Keratinocyte (primary cell): ENCODE measurements at regions not wholly inside any gene's neighbourhood (a gene's known extent, or its start where the extent isn't known, plus 50 kb on each side); places are given as distances from the start of the nearest gene placed in this dataset.

Experiments
- DNase-seq: peaks from one replicate; pipeline ENCODE4 v3.0.0-alpha.2; 2011; ENCODE audit warnings: low read depth, missing footprints, low spot score
- FAIRE-seq: peaks from 2 replicates; lab custom pipeline; 2011; peaks lifted over from hg19 to GRCh38; lab: Jason Lieb, UNC
- H2AFZ ChIP-seq: 2 replicates; pipeline ENCODE4 v1.6.0; 2012; ENCODE audit warnings: low read length, control low read depth, inconsistent platforms; ENCODE audit not compliant: control insufficient read depth
- H3K27ac ChIP-seq: 2 replicates; pipeline ENCODE4 v1.5.1; 2011; ENCODE audit warnings: low read length; ENCODE audit not compliant: control insufficient read depth, insufficient read depth
- H3K27me3 ChIP-seq: 3 replicates; pipeline ENCODE4 v1.6.0; 2011; ENCODE audit warnings: low read length; ENCODE audit not compliant: control insufficient read depth, insufficient read depth; ENCODE audit errors: extremely low read depth
- H3K36me3 ChIP-seq, 2 experiments: 2 replicates in 1 of 2; 3 replicates in 1 of 2; pipeline ENCODE4 v1.5.1; 2011; ENCODE audit warnings: low read length in 2 of 2, mild to moderate bottlenecking in 1 of 2; ENCODE audit not compliant: control insufficient read depth in 2 of 2, insufficient read depth in 2 of 2; ENCODE audit errors: extremely low read depth in 1 of 2
- H3K4me1 ChIP-seq: 3 replicates; pipeline ENCODE4 v1.5.1; 2011; ENCODE audit warnings: low read length; ENCODE audit not compliant: control insufficient read depth, insufficient read depth; ENCODE audit errors: extremely low read depth
- H3K4me2 ChIP-seq: 3 replicates; pipeline ENCODE4 v1.6.0; 2011; ENCODE audit warnings: low read depth, low read length; ENCODE audit not compliant: control insufficient read depth, insufficient read depth; ENCODE audit errors: extremely low read depth
- H3K4me3 ChIP-seq, 3 experiments: fragments of 200-600 bp in 1 of 3; sonication (generic) in 1 of 3; 2 replicates in 2 of 3; 3 replicates in 1 of 3; pipeline ENCODE4 v1.5.1; 2011 to 2016; ENCODE audit warnings: low read length in 3 of 3, mild to moderate bottlenecking in 3 of 3, control low read depth in 2 of 3, inconsistent platforms in 1 of 3, low read depth in 1 of 3, mixed read lengths in 1 of 3, mixed run types in 1 of 3, moderate library complexity in 1 of 3; ENCODE audit not compliant: control insufficient read depth in 2 of 3, insufficient read depth in 2 of 3; ENCODE audit errors: extremely low read depth in 1 of 3
- H3K79me2 ChIP-seq: 2 replicates; pipeline ENCODE4 v1.6.0; 2012; ENCODE audit warnings: low read length; ENCODE audit not compliant: control insufficient read depth, insufficient read depth
- H3K9ac ChIP-seq: 3 replicates; pipeline ENCODE4 v1.6.0; 2011; ENCODE audit warnings: low read length; ENCODE audit not compliant: control insufficient read depth, insufficient read depth; ENCODE audit errors: extremely low read depth
- H3K9me1 ChIP-seq: 3 replicates; pipeline ENCODE4 v1.6.0; 2011; ENCODE audit warnings: low read length; ENCODE audit not compliant: control insufficient read depth, insufficient read depth; ENCODE audit errors: extremely low read depth
- H3K9me3 ChIP-seq: 2 replicates; pipeline ENCODE4 v1.5.1; 2012; ENCODE audit warnings: low read depth, low read length; ENCODE audit not compliant: control insufficient read depth
- H4K20me1 ChIP-seq: 3 replicates; pipeline ENCODE4 v1.6.0; 2011; ENCODE audit warnings: low read length; ENCODE audit not compliant: control insufficient read depth, insufficient read depth; ENCODE audit errors: extremely low read depth
- CTCF ChIP-seq, 3 experiments: IDR thresholded peaks in 1 of 3; conservative IDR thresholded peaks in 1 of 3; optimal IDR thresholded peaks in 1 of 3; 2 replicates in 2 of 3; 3 replicates in 1 of 3; pipeline versions ENCODE3 to v1.5.1; 2011; ENCODE audit warnings: low read length in 3 of 3, mild to moderate bottlenecking in 3 of 3, moderate library complexity in 2 of 3, control low read depth in 1 of 3, inconsistent platforms in 1 of 3; ENCODE audit not compliant: insufficient read depth in 2 of 3; ENCODE audit errors: extremely low read depth in 1 of 3
- EZH2 ChIP-seq: IDR thresholded peaks from one replicate; pipeline ENCODE4 v1.6.1; 2012; ENCODE audit warnings: inconsistent platforms, mild to moderate bottlenecking, low read length, moderate library complexity
- dilution Hi-C: fragments of 300-500 bp; cut with MboI; formaldehyde crosslinking; loops from one replicate; pipeline ENCODE4 v1.7.0; 2020; ENCODE audit warnings: low sequenced_read_pairs; ENCODE audit not compliant: extremely low pct_ligation_motif_present

DNA sequence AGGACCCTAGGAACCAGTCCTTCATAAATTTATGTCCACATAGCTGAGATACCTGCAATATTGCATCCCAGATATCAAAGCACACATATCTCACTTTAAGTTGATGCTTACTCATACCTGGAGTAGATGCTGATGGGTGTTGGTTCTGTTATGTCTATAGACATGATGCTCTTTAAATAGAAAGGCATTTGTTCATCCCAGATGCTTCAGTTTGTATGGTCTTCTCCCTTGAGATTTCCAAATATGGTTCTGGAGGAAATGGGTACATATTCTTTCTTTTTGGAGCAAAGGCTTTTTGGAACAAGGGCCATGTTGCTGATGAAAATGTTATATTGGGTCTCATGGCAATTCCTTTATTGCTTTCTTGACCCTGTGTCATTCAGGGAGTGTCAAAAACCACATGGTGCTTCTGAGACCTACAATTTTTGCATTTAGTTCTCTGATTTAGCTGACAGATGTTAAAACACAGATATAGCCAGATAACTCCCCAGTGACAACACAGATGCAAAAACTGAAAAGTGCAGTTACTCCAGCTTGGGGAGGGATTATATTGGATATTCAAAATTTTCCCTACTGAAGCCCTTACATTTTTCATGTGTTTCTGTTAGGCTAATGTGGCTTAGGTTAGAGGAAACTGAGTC lies 211.4 kb downstream of the KCNRG start:
- no peak overlapping the region for H3K4me3 ChIP-seq
- no peaks in the 10 kb centered on the region for H3K79me2 ChIP-seq
- no peaks in the 10 kb centered on the region for H3K4me1 ChIP-seq
- no peaks in the 10 kb centered on the region for H4K20me1 ChIP-seq
- dilution Hi-C loops = no loop called here
- FAIRE-seq (no peak), DNase-seq (no peak)
- H3K9me3 ChIP-seq = no peaks in the 10 kb centered on the region
- H3K4me2 ChIP-seq = no peak overlapping the region
- H2AFZ ChIP-seq = no peak overlapping the region
- peaks cover 5% of the 10 kb centered on the region for H3K27me3 ChIP-seq
- H3K27ac ChIP-seq = no peak overlapping the region
- no peaks in the 10 kb centered on the region for H3K36me3 ChIP-seq
- TF ChIP-seq CTCF (optimal IDR thresholded peaks at IDR 0.05 in 1 of 3, IDR thresholded peaks at IDR 0.05 in 1 of 3, conservative IDR thresholded peaks at IDR 0.05 in 1 of 3; ENCODE audit: extremely low read depth in 1 of 3, insufficient read depth in 2 of 3, low read length in 3 of 3) (no peak), EZH2 (no peak)
- no peaks in the 10 kb centered on the region for H3K9me1 ChIP-seq
- H3K9ac ChIP-seq = no peak overlapping the region

- Histone ChIP-seq H3K9me3 (no peaks in the 10 kb centered on the region), H3K9ac (no peak overlapping the region), H3K79me2 (no peaks in the 10 kb centered on the region), H3K27ac (no peak overlapping the region), H2AFZ (no peak overlapping the region), H3K9me1 (no peaks in the 10 kb centered on the region), H3K4me2 (no peak overlapping the region), H3K4me1 (no peaks in the 10 kb centered on the region), H3K4me3 (no peak overlapping the region), H4K20me1 (no peaks in the 10 kb centered on the region), H3K36me3 (no peaks in the 10 kb centered on the region), H3K27me3 (no peaks in the 10 kb centered on the region)
- TF ChIP-seq EZH2 = no peak
- TF ChIP-seq CTCF (optimal IDR thresholded peaks at IDR 0.05 in 1 of 3, IDR thresholded peaks at IDR 0.05 in 1 of 3, conservative IDR thresholded peaks at IDR 0.05 in 1 of 3; ENCODE audit: extremely low read depth in 1 of 3, insufficient read depth in 2 of 3, low read length in 3 of 3) = no peak
- dilution Hi-C loops = no loop called here
- FAIRE-seq = no peak
- no peak for DNase-seq
Observed at GRCh38 chr13:50227361-50227760, 212.1 kb downstream of the KCNRG start.
